Pancreas (tissue), 10 donors: ENCODE measurements at regions not wholly inside any gene's neighbourhood (a gene's known extent, or its start where the extent isn't known, plus 50 kb on each side); places are given as distances from the start of the nearest gene placed in this dataset.

ENCODE experiments used
- ATAC-seq, 4 donors: fragments of 200-7000 bp; cut with Tn5 transposase; one replicate each; pipeline versions ENCODE4 v1.8.0 to v1.9.1; 2020; ENCODE audit warnings: mild to moderate bottlenecking in 4 of 4, moderate library complexity in 4 of 4
- DNase-seq, 6 donors: peaks; one replicate each; pipeline ENCODE4 v3.0.0-alpha.2; 2020
- FAIRE-seq: peaks from 2 replicates; lab custom pipeline; 2012; peaks lifted over from hg19 to GRCh38; lab: Jason Lieb, UNC
- H3K27ac ChIP-seq, 4 donors: fragments of 200-600 bp; sonication (generic); 1 replicate in 3 of 4; 2 replicates in 1 of 4; pipeline versions ENCODE4 v1.5.0 to v1.8.0; 2020
- H3K27me3 ChIP-seq, 4 donors: fragments of 200-600 bp; one replicate each; pipeline ENCODE4 v1.8.0; 2021
- H3K36me3 ChIP-seq, 3 donors: fragments of 200-600 bp; sonication (generic) in 1 of 3; one replicate each; pipeline versions ENCODE4 v1.5.0 to v1.8.0; 2020 to 2021
- H3K4me1 ChIP-seq, 3 donors: fragments of 200-600 bp; one replicate each; pipeline ENCODE4 v1.8.0; 2021
- H3K4me3 ChIP-seq, 4 donors: fragments of 200-600 bp; sonication (generic) in 2 of 4; one replicate each; pipeline versions ENCODE4 v1.5.0 to v1.8.0; 2020 to 2021
- H3K9me3 ChIP-seq, 4 donors: fragments of 200-600 bp; one replicate each; pipeline ENCODE4 v1.8.0; 2021
- CTCF ChIP-seq, 4 donors: fragments of 200-600 bp; sonication (generic) in 3 of 4; IDR thresholded peaks; one replicate each; pipeline versions ENCODE4 v1.5.0 to v1.8.0; 2021; ENCODE audit warnings: antibody characterized with exemption in 4 of 4
- WGBS, 2 donors: extraction: QIAGEN DNeasy Blood & Tissue Kit; methylation state at CpG; one replicate each; pipeline ENCODE4 v1.1.7; 2013; 5-methylcytosine and 5-hydroxymethylcytosine counted together
- intact Hi-C, 3 donors: fragments of 100-400 bp; cut with DNase I; formaldehyde crosslinking; loops; one replicate each; pipeline versions ENCODE4 v1.11.1 to v1.14.2; 2022
- donor health status: healthy with polysubstance abuse.
- donor health status: DM: no; HTN: no; CAD: no; lungs with moderate emphysema.
- donor health status: DM: no; HTN: no; CAD: no.
- donor health status: control.
- donor health status: control.
- donor health status: Bipolar disorder and iron deficiency.
- donor health status: DM: yes; HTN: yes; CAD: no.
- donor health status: DM: no; HTN: no; CAD: no.
- donor health status: DM: no; HTN: no; CAD: no.
- donor health status: DM: yes; HTN: yes; CAD: no.

- Histone ChIP-seq H3K27ac (no peak overlapping the region), H3K36me3 (no peaks in the 10 kb centered on the region), H3K4me3 (no peak overlapping the region), H3K9me3 (no peaks in the 10 kb centered on the region), H3K27me3 (no peaks in the 10 kb centered on the region), H3K4me1 (no peaks in the 10 kb centered on the region)
- FAIRE-seq = no peak
- 46 to 47% methylated on average over 3 of the region's 3 CpGs for WGBS, 2 donors
- no peak for ATAC-seq
- no peak for DNase-seq
- no peak for TF ChIP-seq CTCF (IDR thresholded peaks at IDR 0.05)
- intact Hi-C loops = no loop called here
These were observed 506.9 kb downstream of the OCA2 start for GRCh38 chr15:27592036-27592760.
